Mesenchymal stem cell (in vitro differentiated cells and primary cell): ENCODE measurements at regions not wholly inside any gene's neighbourhood (a gene's known extent, or its start where the extent isn't known, plus 50 kb on each side); places are given as distances from the start of the nearest gene placed in this dataset.
"Not testable (repeated sequence)": the region's sequence is repeated elsewhere in the genome, so short reads cannot be mapped to it uniquely, and the experiment has no call there.

Experiments used
- DNase-seq: peaks from one replicate; pipeline ENCODE4 v3.0.0-alpha.2; 2013
- H2AFZ ChIP-seq: one replicate; pipeline ENCODE4 v1.6.1; 2013; ENCODE audit warnings: low read depth, mild to moderate bottlenecking, control low read depth, inconsistent platforms, low read length, moderate library complexity
- H2AK5ac ChIP-seq: 2 replicates; pipeline ENCODE4 v1.6.1; 2013; ENCODE audit warnings: low read length, moderate library complexity, mild to moderate bottlenecking, inconsistent platforms; ENCODE audit not compliant: severe bottlenecking
- H2BK120ac ChIP-seq: one replicate; pipeline ENCODE4 v1.6.1; 2013; ENCODE audit warnings: low read depth, mild to moderate bottlenecking, inconsistent platforms, low read length, moderate library complexity
- H2BK12ac ChIP-seq, 2 experiments: one replicate each; pipeline ENCODE4 v1.6.1; 2013; ENCODE audit warnings: inconsistent platforms in 2 of 2, low read length in 2 of 2, mild to moderate bottlenecking in 2 of 2, moderate library complexity in 2 of 2, control low read depth in 1 of 2
- H2BK15ac ChIP-seq: one replicate; pipeline ENCODE4 v1.6.1; 2013; ENCODE audit warnings: mild to moderate bottlenecking, low read depth, inconsistent platforms; ENCODE audit not compliant: poor library complexity, severe bottlenecking
- H2BK5ac ChIP-seq: 2 replicates; pipeline ENCODE4 v1.6.1; 2013; ENCODE audit warnings: low read depth, mild to moderate bottlenecking, low read length, control low read depth, inconsistent platforms; ENCODE audit not compliant: poor library complexity, severe bottlenecking
- H3K14ac ChIP-seq, 2 experiments: one replicate each; pipeline ENCODE4 v1.6.1; 2013; ENCODE audit warnings: inconsistent platforms in 2 of 2, low read length in 2 of 2, control low read depth in 1 of 2, mild to moderate bottlenecking in 1 of 2, moderate library complexity in 1 of 2
- H3K18ac ChIP-seq, 2 experiments: one replicate each; pipeline ENCODE4 v1.6.1; 2013; ENCODE audit warnings: inconsistent platforms in 2 of 2, low read length in 2 of 2, control low read depth in 1 of 2, low read depth in 1 of 2, mild to moderate bottlenecking in 1 of 2
- H3K23ac ChIP-seq, 2 experiments: one replicate each; pipeline ENCODE4 v1.6.1; 2013; ENCODE audit warnings: inconsistent platforms in 2 of 2, low read length in 2 of 2, mild to moderate bottlenecking in 2 of 2, moderate library complexity in 2 of 2, control low read depth in 1 of 2
- H3K27ac ChIP-seq: 2 replicates; pipeline ENCODE4 v1.5.1; 2013; ENCODE audit warnings: mild to moderate bottlenecking, moderate library complexity, low read length, control low read depth, inconsistent platforms; ENCODE audit not compliant: poor library complexity, severe bottlenecking
- H3K27me3 ChIP-seq, 2 experiments: 2 replicates each; pipeline versions ENCODE4 v1.6.1 to v1.7.0; 2013; ENCODE audit warnings: low read length in 2 of 2, mild to moderate bottlenecking in 2 of 2, moderate library complexity in 2 of 2, control low read depth in 1 of 2, inconsistent platforms in 1 of 2; ENCODE audit not compliant: control insufficient read depth in 1 of 2, insufficient read depth in 1 of 2
- H3K36me3 ChIP-seq, 2 experiments: 2 replicates each; pipeline versions ENCODE4 v1.6.1 to v1.7.0; 2013; ENCODE audit warnings: low read length in 2 of 2, control low read depth in 1 of 2, inconsistent platforms in 1 of 2, low read depth in 1 of 2, mild to moderate bottlenecking in 1 of 2; ENCODE audit not compliant: insufficient read depth in 2 of 2, control insufficient read depth in 1 of 2
- H3K4ac ChIP-seq, 2 experiments: one replicate each; pipeline ENCODE4 v1.6.1; 2013; ENCODE audit warnings: inconsistent platforms in 2 of 2, low read length in 2 of 2, mild to moderate bottlenecking in 2 of 2, moderate library complexity in 2 of 2, control low read depth in 1 of 2, low read depth in 1 of 2
- H3K4me1 ChIP-seq: 2 replicates; pipeline ENCODE4 v1.6.1; 2013; ENCODE audit warnings: low read depth, low read length, control low read depth; ENCODE audit not compliant: control insufficient read depth, insufficient read depth
- H3K4me2 ChIP-seq: 2 replicates; pipeline ENCODE4 v1.6.1; 2013; ENCODE audit warnings: low read length, mild to moderate bottlenecking, inconsistent platforms; ENCODE audit not compliant: poor library complexity, severe bottlenecking
- H3K4me3 ChIP-seq, 2 experiments: 2 replicates each; pipeline versions ENCODE4 v1.5.1 to v1.7.0; 2013; ENCODE audit warnings: low read length in 2 of 2, mild to moderate bottlenecking in 2 of 2, control low read depth in 1 of 2, low read depth in 1 of 2; ENCODE audit not compliant: insufficient read depth in 1 of 2
- H3K79me1 ChIP-seq: replicated peaks from 2 replicates; pipeline ENCODE4 v1.6.1; 2013; ENCODE audit warnings: mild to moderate bottlenecking, control low read depth, low read length, inconsistent platforms; ENCODE audit not compliant: poor library complexity, severe bottlenecking
- H3K9ac ChIP-seq: 2 replicates; pipeline ENCODE4 v1.7.0; 2013; ENCODE audit warnings: mild to moderate bottlenecking, low read length, moderate library complexity
- H3K9me3 ChIP-seq: 2 replicates; pipeline ENCODE4 v1.7.0; 2013; ENCODE audit warnings: mild to moderate bottlenecking, low read length; ENCODE audit not compliant: control insufficient read depth
- H4K8ac ChIP-seq: one replicate; pipeline ENCODE4 v1.6.1; 2013; ENCODE audit warnings: inconsistent platforms, mild to moderate bottlenecking, low read length, moderate library complexity
- H4K91ac ChIP-seq: one replicate; pipeline ENCODE4 v1.6.1; 2013; ENCODE audit warnings: mild to moderate bottlenecking, low read length, inconsistent platforms
- WGBS: methylation state at CpG from one replicate; pipeline ENCODE4 v1.1.7; 2013; ENCODE audit warnings: mixed read lengths; 5-methylcytosine and 5-hydroxymethylcytosine counted together

DNA sequence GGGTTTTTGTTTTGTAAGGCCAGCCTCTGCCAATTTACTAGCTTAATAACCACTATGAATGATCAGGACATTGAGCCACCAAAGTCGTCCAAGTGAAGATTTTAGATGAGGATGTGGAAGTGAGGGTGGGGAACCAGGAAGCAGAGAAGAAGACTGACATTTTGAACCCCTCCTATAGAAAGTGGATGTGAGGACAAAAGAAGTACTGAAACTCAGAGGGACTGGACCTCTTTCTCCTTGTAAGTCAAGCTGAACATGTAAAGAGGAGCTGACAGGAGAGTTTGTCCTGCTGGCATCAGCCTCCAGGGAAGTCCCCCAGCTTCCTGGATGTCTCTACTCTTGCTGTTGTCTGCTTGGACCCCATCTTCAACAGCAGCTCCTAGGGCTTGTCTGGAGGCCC is 338.2 kb upstream of the NCAM1 start:
- no peak for DNase-seq
- H2AFZ ChIP-seq, result no peak overlapping the region
- H3K9ac ChIP-seq, result no peak overlapping the region
- no peaks in the 10 kb centered on the region for H3K79me1 ChIP-seq
- no peak overlapping the region for H3K4me3 ChIP-seq
- 78% methylated on average over 1 of the region's 1 CpG for WGBS
- no peak overlapping the region for H2BK5ac ChIP-seq
- no peak overlapping the region for H3K4me2 ChIP-seq
- H4K91ac ChIP-seq, result no peak overlapping the region
- H2BK15ac ChIP-seq, result no peak overlapping the region
- no peaks in the 10 kb centered on the region for H3K9me3 ChIP-seq
- no peaks in the 10 kb centered on the region for H3K36me3 ChIP-seq
- no peak overlapping the region for H4K8ac ChIP-seq
- H3K4me1 ChIP-seq, result no peaks in the 10 kb centered on the region
- no peak overlapping the region for H3K23ac ChIP-seq
- H2BK120ac ChIP-seq, result no peak overlapping the region
- no peak overlapping the region for H3K4ac ChIP-seq
- H2AK5ac ChIP-seq, result no peak overlapping the region
- no peak overlapping the region for H3K27ac ChIP-seq
- H3K18ac ChIP-seq, result no peak overlapping the region
- peaks cover 0 to 3% of the 10 kb centered on the region in 2 experiments for H3K27me3 ChIP-seq
- no peak overlapping the region for H2BK12ac ChIP-seq
- H3K14ac ChIP-seq, result no peak overlapping the region

DNA sequence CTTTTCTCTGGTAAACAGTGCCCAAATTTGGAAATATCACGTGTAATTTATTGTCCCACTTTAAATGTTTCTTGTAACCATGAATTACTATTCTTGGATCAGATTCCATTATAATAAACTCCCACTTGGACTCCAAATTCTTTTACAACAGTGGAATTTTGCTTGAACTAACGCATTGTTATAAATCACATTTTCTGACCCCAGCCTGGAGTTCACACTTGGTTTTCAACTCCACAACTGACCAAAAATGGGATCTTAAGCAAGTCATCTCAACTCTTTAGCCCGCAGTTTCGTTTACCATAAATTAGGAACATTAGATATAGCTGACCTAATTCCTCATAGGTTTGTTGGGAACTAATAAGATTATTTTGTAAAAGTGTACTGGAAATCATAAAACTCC is 336.8 kb upstream of the NCAM1 start:
- Histone ChIP-seq H3K14ac (no peak overlapping the region), H3K27ac (no peak overlapping the region), H3K79me1 (no peaks in the 10 kb centered on the region), H4K8ac (no peak overlapping the region), H2BK15ac (no peak overlapping the region), H3K9me3 (no peaks in the 10 kb centered on the region), H2BK5ac (no peak overlapping the region), H4K91ac (no peak overlapping the region), H3K9ac (no peak overlapping the region), H3K18ac (no peak overlapping the region), H3K4me2 (no peak overlapping the region), H3K4ac (no peak overlapping the region), H2BK120ac (no peak overlapping the region), H3K23ac (no peak overlapping the region), H2AK5ac (no peak overlapping the region), H3K36me3 (no peaks in the 10 kb centered on the region), H2AFZ (no peak overlapping the region), H2BK12ac (no peak overlapping the region), H3K4me1 (no peaks in the 10 kb centered on the region), H3K4me3 (no peak overlapping the region), H3K27me3 (peaks cover 0 to 10% of the 10 kb centered on the region in 2 experiments)
- DNase-seq, result no peak
- 79% methylated on average over 2 of the region's 4 CpGs for WGBS

DNA sequence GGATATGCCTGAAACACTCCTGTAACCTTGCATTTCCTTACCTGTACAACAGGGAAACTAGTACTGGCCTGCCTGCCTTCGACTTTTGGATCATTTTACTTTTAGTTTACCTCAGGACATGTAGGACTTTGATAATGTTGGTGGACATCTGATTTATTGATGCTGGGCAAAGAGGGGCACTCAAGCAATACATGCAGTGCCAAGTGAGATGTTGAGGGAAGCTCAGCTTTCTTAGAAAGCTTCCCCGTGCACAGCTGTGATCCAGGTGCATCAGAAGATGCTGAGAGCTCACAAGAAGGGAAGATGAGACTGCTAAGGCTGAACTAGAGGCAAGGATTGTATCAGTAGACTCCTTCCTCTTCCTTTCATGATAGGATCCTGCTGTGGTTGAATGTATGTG is 336.2 kb upstream of the NCAM1 start:
- H3K9ac ChIP-seq, H2BK5ac ChIP-seq, H2BK120ac ChIP-seq, DNase-seq, H4K91ac ChIP-seq, H3K4me2 ChIP-seq, H2BK12ac ChIP-seq, H3K4ac ChIP-seq, H3K27me3 ChIP-seq, H3K79me1 ChIP-seq, H2AK5ac ChIP-seq, H3K23ac ChIP-seq, H3K27ac ChIP-seq, H3K36me3 ChIP-seq, H2AFZ ChIP-seq, H3K18ac ChIP-seq, H2BK15ac ChIP-seq, H3K4me1 ChIP-seq, H4K8ac ChIP-seq, H3K9me3 ChIP-seq, H3K14ac ChIP-seq, H3K4me3 ChIP-seq: not testable (repeated sequence)
- 57% methylated on average over 2 of the region's 2 CpGs for WGBS

DNA sequence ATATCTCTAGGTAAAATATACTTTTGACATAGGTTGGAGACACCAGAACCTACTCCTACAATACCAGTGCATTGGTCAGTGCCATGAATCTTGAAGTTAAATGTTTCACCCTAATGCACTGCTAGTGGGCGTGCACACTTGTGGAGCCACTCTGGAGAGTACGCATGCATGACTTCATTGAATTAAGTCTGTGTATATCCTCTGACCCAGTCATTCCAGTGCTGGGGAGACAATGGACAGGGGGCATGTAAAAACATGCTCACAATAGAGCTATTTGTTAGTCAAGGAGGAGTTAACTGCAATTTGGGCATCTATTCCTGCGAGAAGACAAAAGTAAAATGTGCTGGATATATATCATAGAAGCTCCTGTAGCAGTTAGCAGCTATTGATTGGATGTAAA is 335.4 kb upstream of the NCAM1 start:
- no peak overlapping the region for H4K8ac ChIP-seq
- no peak overlapping the region for H3K4ac ChIP-seq
- WGBS, result 91% methylated on average over 2 of the region's 3 CpGs
- no peak overlapping the region for H2BK12ac ChIP-seq
- H3K36me3 ChIP-seq, result no peaks in the 10 kb centered on the region
- no peak overlapping the region for H3K18ac ChIP-seq
- peaks cover 0 to 16% of the 10 kb centered on the region in 2 experiments for H3K27me3 ChIP-seq
- no peak overlapping the region for H3K9ac ChIP-seq
- H3K4me1 ChIP-seq, result no peaks in the 10 kb centered on the region
- H3K4me3 ChIP-seq, result no peak overlapping the region
- no peak overlapping the region for H2BK120ac ChIP-seq
- no peak overlapping the region for H3K27ac ChIP-seq
- H4K91ac ChIP-seq, result no peak overlapping the region
- no peak overlapping the region for H3K4me2 ChIP-seq
- no peak overlapping the region for H3K14ac ChIP-seq
- H3K79me1 ChIP-seq, result no peaks in the 10 kb centered on the region
- no peak overlapping the region for H2BK5ac ChIP-seq
- no peak overlapping the region for H2BK15ac ChIP-seq
- no peaks in the 10 kb centered on the region for H3K9me3 ChIP-seq
- no peak overlapping the region for H3K23ac ChIP-seq
- no peak overlapping the region for H2AFZ ChIP-seq
- no peak overlapping the region for H2AK5ac ChIP-seq
- DNase-seq, result no peak
